Esophagus muscularis mucosa (tissue), 3 donors: ENCODE measurements at regions not wholly inside any gene's neighbourhood (a gene's known extent, or its start where the extent isn't known, plus 50 kb on each side); places are given as distances from the start of the nearest gene placed in this dataset.

Experiments used
- CTCF ChIP-seq, 3 experiments: fragments of 200-600 bp in 2 of 3; fragments of 450-650 bp in 1 of 3; sonication (generic) in 2 of 3; IDR thresholded peaks; one replicate each; pipeline ENCODE4 v1.5.1; 2017 to 2019; ENCODE audit warnings: antibody characterized with exemption in 3 of 3, mild to moderate bottlenecking in 2 of 3, moderate library complexity in 1 of 3
- POLR2A ChIP-seq: fragments of 450-650 bp; IDR thresholded peaks from one replicate; pipeline ENCODE4 v1.6.1; 2017; ENCODE audit warnings: antibody characterized with exemption, moderate library complexity, mild to moderate bottlenecking, low read depth
- POLR2AphosphoS5 ChIP-seq, 2 donors: sonication (generic); formaldehyde crosslinking; IDR thresholded peaks; one replicate each; pipeline ENCODE4 v1.6.1; 2017; ENCODE audit warnings: antibody characterized with exemption in 2 of 2

GRCh38 chr20:62560162-62560561, 82.1 kb upstream of the SLCO4A1 start:
- TF ChIP-seq CTCF (IDR thresholded peaks at IDR 0.05): no peak
- no peak for TF ChIP-seq POLR2AphosphoS5 (IDR thresholded peaks at IDR 0.05)
- TF ChIP-seq POLR2A: no peak
